CD4-positive, alpha-beta T cell treated with Interleukin-15 for 4 hours (primary cell): ENCODE measurements at regions not wholly inside any gene's neighbourhood (a gene's known extent, or its start where the extent isn't known, plus 50 kb on each side); places are given as distances from the start of the nearest gene placed in this dataset.

Experiments
- DNase-seq: peaks from one replicate; pipeline ENCODE4 v3.0.0-alpha.2; 2020; ENCODE audit warnings: low spot score

DNA sequence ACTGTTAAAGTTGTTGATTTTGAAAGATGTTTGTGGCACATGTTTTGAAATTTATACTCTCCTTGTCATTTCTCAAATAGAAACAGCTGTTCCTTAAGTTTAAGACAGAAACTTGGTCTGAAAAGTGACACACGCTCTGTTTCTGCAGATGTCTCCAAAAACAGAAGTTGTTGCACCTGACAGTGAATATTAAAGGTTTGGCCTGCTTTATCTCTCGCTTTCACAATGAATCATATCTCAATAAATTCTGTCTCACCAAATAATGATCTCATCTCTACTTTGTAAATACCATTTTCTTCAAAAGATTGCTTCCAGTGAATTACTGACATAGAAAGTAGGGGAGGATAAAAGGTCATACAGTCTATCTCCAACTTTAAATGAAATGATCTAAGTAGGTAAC lies 294.9 kb upstream of the SYT4 start:
- no peak for DNase-seq

DNA sequence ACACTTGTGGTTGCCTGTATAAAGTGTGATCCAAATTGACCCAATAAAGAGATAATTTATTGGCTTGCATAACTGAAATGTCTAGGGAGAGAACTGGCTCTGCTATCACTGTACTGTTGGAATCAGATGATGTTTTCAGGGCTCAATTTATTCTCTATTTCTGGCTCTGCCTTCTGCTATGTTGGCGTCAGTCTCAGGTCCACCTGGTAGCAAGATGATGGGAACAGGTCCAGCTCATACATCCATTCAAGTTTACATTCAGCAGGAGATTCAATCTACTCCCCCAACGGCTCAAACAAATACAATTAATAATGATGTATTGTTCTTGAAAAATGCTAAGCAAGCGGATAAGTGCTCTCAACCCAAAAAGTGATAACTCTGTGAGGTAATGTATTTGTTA lies 297.7 kb upstream of the SYT4 start:
- DNase-seq, result no peak

DNA sequence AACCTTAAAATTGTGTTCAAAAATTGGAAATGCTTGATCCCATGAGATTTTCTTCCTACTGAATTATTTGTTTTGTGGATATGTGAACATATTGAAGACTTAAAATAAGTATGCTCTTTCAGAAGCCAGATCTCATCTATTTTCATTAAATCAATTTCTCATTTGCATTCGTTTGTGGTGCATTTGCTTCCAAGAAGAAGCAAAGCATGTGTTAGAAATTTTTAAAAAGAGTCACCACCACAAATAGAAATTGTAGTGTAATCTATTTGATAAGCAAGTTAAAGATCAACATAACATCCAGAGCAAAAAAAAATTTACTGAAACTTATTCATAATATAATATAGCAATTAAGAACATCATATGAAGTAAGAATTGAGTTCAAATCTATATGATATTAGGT lies 300.9 kb upstream of the SYT4 start:
- no peak for DNase-seq

- DNase-seq, result no peak
Observed at GRCh38 chr18:43578706-43579105, 301.4 kb upstream of the SYT4 start.

- no peak for DNase-seq
Observed at GRCh38 chr18:43581936-43582519, 304.7 kb upstream of the SYT4 start.

DNA sequence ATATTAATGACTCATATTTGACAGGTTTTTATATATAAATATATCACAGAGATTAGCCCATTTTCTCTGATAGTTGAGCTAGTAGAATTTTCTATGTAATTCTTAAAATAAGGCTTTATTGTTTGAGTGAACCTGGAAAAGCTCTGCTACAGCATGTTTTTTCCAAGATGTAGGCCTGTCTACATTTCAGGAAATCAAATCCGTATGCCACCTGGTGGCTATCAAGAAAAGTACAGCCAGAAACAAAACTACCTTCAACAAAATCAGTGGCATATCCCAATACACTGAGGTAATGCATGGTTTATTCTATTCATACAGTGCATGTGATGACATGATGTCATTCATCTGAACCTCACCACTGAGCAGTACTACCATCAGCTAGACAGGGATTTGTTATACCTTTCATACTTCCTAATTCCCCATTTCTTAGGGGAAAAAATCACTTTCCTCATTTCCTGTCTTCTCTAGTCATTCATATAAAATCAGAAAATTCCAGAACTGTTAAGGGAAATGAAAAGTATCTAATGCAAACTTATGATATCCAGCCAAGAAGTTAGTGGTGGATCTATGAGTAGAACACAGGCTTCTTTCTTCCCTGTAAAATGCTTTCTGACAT lies 310.4 kb upstream of the SYT4 start:
- DNase-seq, result peak; percentile 19

DNA sequence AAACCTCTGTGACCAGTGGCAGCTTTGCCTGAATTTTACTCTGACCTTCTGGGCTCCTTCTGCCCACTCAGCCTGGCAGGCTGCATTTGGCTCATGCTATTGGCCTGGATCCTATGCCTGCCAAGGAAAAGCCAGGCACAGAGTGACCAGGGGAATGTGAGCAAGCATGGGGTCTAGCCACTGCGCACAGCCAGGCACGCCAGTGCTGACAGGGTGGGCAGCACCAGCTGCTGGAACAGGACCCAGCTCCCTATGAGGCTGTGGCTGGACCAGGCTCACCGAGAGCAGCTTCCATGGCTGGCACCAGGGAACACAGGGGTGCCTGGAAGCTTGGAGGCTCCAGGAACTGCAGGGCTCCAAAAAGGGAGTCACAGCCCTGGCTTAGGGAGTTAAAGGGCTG lies 311.5 kb upstream of the SYT4 start:
- no peak for DNase-seq

GRCh38 chr18:43589611-43590151 lies 312.4 kb upstream of the SYT4 start:
- no peak for DNase-seq

DNA sequence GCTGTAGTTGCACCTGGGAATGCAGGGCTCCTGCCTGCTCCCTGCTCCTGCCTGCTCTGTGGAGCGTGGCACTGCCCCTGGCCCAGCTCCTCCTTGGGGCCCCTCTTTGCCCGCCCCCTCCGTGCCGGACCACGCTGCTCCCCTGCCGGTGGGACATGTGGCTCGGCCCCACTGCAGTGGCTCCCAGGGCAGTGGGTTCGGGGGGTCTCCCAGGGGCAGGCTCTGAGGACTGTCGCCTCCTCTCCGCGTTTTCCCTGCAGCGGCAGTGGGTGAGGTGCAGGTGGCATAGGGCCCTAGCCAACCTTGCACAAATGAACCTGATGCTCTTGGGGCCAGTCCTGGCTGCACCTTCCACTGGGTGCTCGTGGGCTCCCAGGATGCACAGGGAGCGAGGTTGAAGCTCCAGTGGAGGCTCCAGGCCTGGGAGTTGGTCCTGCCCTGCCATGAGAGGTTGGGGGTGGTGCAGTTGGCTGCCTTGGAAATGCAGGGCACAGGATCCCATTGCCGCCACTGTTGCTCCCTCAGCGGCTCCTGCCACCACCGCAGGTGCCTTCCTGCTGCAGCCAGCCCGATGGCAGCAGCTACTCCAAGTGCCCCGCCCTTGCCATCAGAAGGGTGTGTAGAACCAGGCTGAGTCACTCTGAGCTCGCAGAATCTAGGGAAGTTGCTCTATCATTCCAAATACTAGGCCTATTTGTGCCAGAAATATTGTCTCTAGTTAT lies 313.1 kb upstream of the SYT4 start:
- DNase-seq, result no peak

DNA sequence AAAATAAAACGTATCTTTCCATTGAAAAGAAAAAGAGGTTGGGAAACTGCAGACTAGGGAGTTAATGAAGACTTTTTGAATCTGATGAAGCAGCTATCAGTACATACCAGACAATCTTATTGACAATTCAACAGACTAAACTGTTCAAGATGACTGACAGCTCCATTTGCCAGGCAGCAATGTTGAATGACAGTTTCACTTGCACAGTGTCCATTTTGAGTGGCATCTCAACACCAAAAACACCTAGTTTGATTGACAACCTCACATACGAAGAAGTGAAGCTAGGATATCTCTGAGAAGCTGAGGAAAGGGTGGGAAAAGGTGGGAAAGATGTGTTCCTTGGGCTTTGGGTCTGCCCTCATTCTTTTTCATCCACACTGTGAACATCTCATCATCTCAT lies 315.0 kb upstream of the SYT4 start:
- no peak for DNase-seq

- DNase-seq, result no peak
Observed at GRCh38 chr18:43596105-43596712, 318.9 kb upstream of the SYT4 start.

DNA sequence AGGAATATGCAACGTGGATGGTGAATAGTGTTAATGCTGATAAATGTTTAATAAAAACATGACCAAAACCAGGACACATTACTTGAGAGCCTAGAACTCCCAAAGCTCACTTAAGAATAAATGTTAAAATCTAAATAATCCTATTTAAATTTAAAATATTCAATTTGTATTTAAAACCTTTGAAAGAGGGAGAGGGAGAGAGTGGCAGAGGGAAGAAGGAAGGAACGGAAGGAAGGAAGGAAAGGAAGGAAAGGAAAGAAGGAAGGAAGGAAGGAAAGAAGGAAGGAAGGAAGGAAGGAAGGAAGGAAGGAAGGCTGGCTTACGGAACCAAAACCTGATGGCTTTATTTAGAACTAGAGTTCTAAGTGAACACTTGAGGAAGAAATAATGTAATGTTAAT lies 324.1 kb upstream of the SYT4 start:
- DNase-seq, result no peak

DNA sequence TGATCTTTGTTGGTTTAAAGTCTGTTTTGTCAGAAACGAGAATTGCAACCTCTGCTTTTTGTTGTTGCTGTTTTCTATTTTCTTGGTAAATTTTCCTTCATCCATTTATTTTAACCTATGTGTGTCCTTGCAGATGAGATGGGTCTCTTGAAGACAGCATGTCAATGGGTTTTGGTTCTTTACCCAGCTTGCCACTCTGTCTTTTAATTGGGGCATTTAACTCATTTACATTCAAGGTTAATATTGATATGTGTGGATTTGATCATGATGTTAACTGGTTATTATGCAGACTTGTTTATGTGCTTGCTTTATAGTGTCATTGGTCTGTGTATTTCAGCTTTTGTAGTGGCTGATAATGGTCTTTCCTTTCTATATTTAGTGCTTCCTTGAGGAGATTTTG lies 327.9 kb upstream of the SYT4 start:
- no peak for DNase-seq

DNA sequence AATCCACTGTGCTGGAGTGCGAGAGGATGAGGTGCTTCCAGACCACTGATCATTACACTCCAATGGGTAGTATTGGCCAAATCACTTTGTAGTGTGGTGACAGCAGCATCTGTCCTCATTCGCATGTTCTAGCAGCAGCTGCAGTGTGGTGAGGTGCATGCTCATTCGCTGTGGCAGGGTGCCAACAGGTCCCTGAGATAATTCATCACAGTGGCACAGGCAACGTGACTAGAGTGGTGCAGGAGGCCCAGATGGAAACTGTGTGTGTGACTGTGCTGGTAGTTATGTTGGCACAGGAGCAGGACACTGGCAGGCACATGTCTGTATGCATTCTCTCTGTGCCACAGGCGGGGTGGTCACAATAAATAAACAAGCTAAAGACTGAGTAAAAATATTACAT lies 329.5 kb upstream of the SYT4 start:
- DNase-seq, result no peak

DNA sequence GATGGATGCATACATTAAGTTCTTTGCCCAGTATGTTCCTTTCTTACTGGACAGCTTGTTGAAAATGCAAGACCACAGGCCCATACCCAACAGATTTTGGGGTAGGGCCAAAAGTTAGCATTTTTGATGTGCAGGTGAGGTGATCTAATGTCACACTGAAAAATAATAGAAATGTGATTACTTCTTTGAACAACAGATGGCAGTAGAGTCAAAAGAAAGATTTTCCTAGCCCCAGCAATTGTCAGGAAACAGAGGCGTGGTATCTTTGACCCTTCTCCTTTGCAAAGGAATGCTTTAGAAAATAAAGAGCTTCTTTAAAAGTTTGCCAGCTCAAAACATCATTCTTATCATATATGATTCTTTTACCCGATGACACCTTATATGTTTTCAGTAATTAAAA lies 343.6 kb upstream of the SYT4 start:
- no peak for DNase-seq

- DNase-seq, result no peak
Observed at GRCh38 chr18:43622024-43622423, 344.7 kb upstream of the SYT4 start.

DNA sequence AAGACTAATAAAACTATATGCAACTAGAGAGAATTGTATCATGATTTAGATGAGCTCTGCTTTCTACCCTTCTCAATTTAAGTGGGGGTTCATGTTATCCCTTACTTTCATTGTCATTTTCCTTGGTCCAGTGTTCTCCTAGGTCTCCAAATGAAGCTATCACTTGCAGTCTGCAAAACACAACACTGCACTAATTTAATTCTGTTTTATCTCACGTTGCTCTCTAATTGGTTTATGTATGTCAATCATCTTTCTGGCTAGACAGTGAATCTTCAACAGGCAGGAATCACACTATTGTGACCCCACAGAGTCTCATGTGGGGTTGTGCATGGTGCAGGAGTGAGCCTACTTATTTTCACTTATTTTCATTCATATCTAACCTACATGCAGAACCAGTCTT lies 348.3 kb upstream of the SYT4 start:
- DNase-seq, result no peak

GRCh38 chr18:43627848-43628530 lies 350.7 kb upstream of the SYT4 start:
- DNase-seq, result no peak

DNA sequence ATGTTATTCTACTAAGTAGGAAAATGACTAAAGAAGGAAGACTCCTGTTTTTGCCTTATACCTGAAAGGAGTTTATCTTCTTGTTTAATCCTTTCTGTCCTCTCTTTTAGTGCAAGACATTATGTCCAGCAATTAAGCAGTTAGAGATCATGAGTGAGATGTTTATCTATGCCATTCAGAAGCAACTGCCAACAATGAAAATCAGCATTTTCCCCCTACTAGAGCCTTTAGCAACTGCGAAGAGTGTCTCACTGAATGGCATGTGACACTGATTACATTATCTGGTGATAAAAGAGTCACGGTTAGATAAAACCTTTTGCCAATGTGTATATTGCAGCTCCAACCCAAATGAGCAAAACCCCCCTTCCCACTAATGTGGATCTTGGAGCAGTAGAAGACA lies 357.7 kb upstream of the SYT4 start:
- DNase-seq, result no peak

DNA sequence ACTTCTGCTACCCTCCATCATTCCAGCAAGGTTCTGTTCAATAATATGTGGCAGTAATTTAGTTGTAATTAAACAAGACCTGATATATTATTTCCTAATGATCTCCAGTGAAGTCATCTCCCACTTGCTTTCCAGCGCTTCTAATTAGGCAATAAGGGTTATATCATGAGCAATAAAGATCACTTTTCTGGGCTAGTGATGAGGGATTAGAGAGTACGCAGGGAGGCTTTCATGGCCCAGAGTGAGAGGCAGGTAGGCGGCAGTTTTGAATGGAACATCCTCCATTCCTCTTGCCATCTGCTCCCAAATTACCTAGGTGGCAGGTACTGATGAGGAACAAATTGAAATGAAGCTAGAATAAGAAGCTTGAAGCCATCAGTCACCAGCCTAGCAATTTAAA lies 358.1 kb upstream of the SYT4 start:
- DNase-seq, result no peak

DNA sequence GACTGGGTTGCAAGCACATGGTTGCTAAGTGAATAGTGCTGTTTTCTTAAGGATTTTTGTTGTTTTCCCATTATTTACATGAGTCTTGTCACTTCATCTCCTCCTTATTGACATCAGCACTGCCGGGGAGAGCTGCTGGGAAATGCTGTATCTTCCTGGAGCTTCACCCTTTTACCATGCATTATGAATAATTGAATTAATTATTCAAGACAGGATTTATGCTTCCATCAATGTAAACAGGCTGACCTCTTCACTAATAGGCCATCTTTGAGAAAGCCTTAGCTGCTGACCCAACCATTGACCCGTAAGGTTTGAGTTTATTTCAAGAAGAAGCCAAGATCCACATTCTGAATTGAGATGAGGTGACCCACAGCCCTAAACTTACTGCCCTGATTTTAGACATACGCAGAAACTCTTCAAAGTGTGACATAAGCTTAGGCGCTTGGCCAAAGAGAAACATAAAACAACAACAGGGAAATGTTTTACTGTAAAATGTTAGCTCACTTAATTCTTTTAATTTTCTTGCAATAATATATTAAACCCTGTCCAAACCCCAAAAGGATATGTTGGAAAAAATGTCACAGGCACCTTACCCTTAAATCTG lies 365.5 kb upstream of the SYT4 start:
- DNase-seq, result no peak

- DNase-seq, result no peak
Observed at GRCh38 chr18:43648002-43648401, 370.7 kb upstream of the SYT4 start.
